ENCODE measurements at regions not wholly inside any gene's neighbourhood (a gene's known extent, or its start where the extent isn't known, plus 50 kb on each side); places are given as distances from the start of the nearest gene placed in this dataset.

GRCh38 chr22:34702279-34702678 lies 363.7 kb upstream of the ISX start:
- H3K4me1 ChIP-seq (ENCODE audit: insufficient read depth, low read length, poor library complexity, severe bottlenecking) = no peaks in the 10 kb centered on the region
- intact Hi-C loops (cut with micrococcal nuclease; ENCODE audit: unreplicated experiment) = no loop called here
- POLR2A ChIA-PET (ENCODE audit: low non-redundant PET) = no interaction called here
- H3K27ac ChIP-seq (ENCODE audit: low read depth, low read length, poor library complexity, severe bottlenecking) = no peak overlapping the region
- CTCF ChIA-PET = no interaction called here
- H3K36me3 ChIP-seq (ENCODE audit: insufficient read depth, low read length, poor library complexity, severe bottlenecking) = no peaks in the 10 kb centered on the region
- H3K4me3 ChIP-seq (ENCODE audit: low read depth, low read length, poor library complexity, severe bottlenecking) = no peak overlapping the region
- TF ChIP-seq, protein P1, sequence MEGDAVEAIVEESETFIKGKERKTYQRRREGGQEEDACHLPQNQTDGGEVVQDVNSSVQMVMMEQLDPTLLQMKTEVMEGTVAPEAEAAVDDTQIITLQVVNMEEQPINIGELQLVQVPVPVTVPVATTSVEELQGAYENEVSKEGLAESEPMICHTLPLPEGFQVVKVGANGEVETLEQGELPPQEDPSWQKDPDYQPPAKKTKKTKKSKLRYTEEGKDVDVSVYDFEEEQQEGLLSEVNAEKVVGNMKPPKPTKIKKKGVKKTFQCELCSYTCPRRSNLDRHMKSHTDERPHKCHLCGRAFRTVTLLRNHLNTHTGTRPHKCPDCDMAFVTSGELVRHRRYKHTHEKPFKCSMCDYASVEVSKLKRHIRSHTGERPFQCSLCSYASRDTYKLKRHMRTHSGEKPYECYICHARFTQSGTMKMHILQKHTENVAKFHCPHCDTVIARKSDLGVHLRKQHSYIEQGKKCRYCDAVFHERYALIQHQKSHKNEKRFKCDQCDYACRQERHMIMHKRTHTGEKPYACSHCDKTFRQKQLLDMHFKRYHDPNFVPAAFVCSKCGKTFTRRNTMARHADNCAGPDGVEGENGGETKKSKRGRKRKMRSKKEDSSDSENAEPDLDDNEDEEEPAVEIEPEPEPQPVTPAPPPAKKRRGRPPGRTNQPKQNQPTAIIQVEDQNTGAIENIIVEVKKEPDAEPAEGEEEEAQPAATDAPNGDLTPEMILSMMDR (conservative IDR thresholded peaks at IDR 0.05; ENCODE audit: low read depth, low read length) = no peak
- no peak for TF ChIP-seq EZH2 (IDR thresholded peaks at IDR 0.05; ENCODE audit: borderline replicate concordance, low read depth, low read length, poor library complexity, severe bottlenecking)
- H3K9me3 ChIP-seq (ENCODE audit: low read depth, low read length, poor library complexity, severe bottlenecking) = peaks cover 9% of the 10 kb centered on the region
- no peaks in the 10 kb centered on the region for H3K27me3 ChIP-seq (replicated peaks; ENCODE audit: insufficient read depth, low read depth, low read length, poor library complexity)
- BruUV-seq (replicated peaks) = no TSS peak
- DNase-seq (ENCODE audit: low spot score) = no peak

DNA sequence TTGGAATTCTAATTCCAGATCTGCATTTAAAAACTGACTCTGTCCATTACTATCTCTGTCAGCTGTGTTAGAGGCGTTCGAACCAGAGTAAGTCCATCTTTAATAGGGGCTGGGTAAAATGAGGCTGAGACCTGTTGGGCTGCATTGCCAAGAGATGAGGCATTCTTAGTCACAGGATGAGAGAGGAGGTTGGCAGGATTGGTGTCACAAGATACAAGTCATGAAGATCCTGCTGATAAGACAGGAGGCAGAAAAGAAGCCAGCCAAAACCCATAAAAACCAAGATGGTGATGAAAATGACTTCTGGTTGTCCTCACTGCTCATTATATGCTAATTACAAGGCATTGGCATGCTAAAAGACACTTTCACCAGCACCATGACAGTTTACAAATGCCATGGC lies 356.3 kb upstream of the ISX start:
- BruUV-seq (replicated peaks) = no TSS peak

DNA sequence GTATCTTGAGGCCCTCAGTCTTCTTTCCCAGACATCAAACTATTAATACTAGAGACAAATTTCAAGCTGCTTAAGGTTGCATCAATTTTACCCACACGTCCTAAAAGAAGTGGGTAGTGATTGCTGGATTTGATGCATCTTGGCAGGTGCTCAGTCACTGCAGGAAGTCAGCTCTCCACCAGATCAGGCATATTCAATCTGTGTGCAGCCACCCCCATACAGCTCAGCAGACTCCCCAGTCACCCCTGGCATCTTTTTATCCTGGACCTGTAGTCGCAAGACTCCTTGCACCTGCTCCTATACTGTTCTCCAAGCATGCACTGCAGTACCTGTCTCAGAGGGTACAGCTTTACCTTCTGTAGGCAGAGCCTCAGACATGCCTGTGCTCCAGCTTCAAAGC lies 343.1 kb upstream of the ISX start:
- peaks cover 28% of the 10 kb centered on the region for H3K9me3 ChIP-seq (ENCODE audit: low read depth, low read length, poor library complexity, severe bottlenecking)
- no TSS peak for BruUV-seq (replicated peaks)
- intact Hi-C loops (cut with micrococcal nuclease; ENCODE audit: unreplicated experiment) = no loop called here
- ChIA-PET CTCF (no interaction called here), POLR2A (ENCODE audit: low non-redundant PET) (no interaction called here)
- no peaks in the 10 kb centered on the region for H3K4me1 ChIP-seq (ENCODE audit: insufficient read depth, low read length, poor library complexity, severe bottlenecking)
- no peaks in the 10 kb centered on the region for H3K27me3 ChIP-seq (replicated peaks; ENCODE audit: insufficient read depth, low read depth, low read length, poor library complexity)
- no peaks in the 10 kb centered on the region for H3K36me3 ChIP-seq (ENCODE audit: insufficient read depth, low read length, poor library complexity, severe bottlenecking)
- no peak for DNase-seq (ENCODE audit: low spot score)
- TF ChIP-seq EZH2 (IDR thresholded peaks at IDR 0.05; ENCODE audit: borderline replicate concordance, low read depth, low read length, poor library complexity, severe bottlenecking) = no peak
- TF ChIP-seq, protein P1 (conservative IDR thresholded peaks at IDR 0.05; ENCODE audit: low read depth, low read length) = no peak
- H3K27ac ChIP-seq (ENCODE audit: low read depth, low read length, poor library complexity, severe bottlenecking) = no peak overlapping the region
- no peak overlapping the region for H3K4me3 ChIP-seq (ENCODE audit: low read depth, low read length, poor library complexity, severe bottlenecking)

More for the DNA sequence above, 356.3 kb upstream of the ISX start:
- TF ChIP-seq EZH2 (IDR thresholded peaks at IDR 0.05; ENCODE audit: borderline replicate concordance, low read depth, low read length, poor library complexity, severe bottlenecking) = no peak
- TF ChIP-seq, protein P1 (conservative IDR thresholded peaks at IDR 0.05; ENCODE audit: low read depth, low read length) = no peak
- peaks cover 3% of the 10 kb centered on the region for H3K9me3 ChIP-seq (ENCODE audit: low read depth, low read length, poor library complexity, severe bottlenecking)
- CTCF ChIA-PET = no interaction called here
- no peaks in the 10 kb centered on the region for H3K27me3 ChIP-seq (replicated peaks; ENCODE audit: insufficient read depth, low read depth, low read length, poor library complexity)
- POLR2A ChIA-PET (ENCODE audit: low non-redundant PET) = no interaction called here
- intact Hi-C loops (cut with micrococcal nuclease; ENCODE audit: unreplicated experiment) = no loop called here
- H3K4me1 ChIP-seq (ENCODE audit: insufficient read depth, low read length, poor library complexity, severe bottlenecking) = no peaks in the 10 kb centered on the region
- DNase-seq (ENCODE audit: low spot score) = no peak
- no peak overlapping the region for H3K27ac ChIP-seq (ENCODE audit: low read depth, low read length, poor library complexity, severe bottlenecking)
- H3K36me3 ChIP-seq (ENCODE audit: insufficient read depth, low read length, poor library complexity, severe bottlenecking) = no peaks in the 10 kb centered on the region
- no peak overlapping the region for H3K4me3 ChIP-seq (ENCODE audit: low read depth, low read length, poor library complexity, severe bottlenecking)

Data from A673 (cell line).